HFF-Myc (cell line): ENCODE measurements at regions not wholly inside any gene's neighbourhood (a gene's known extent, or its start where the extent isn't known, plus 50 kb on each side); places are given as distances from the start of the nearest gene placed in this dataset.

Experiments
- DNase-seq: peaks from one replicate; pipeline ENCODE4 v3.0.0-alpha.2; 2011; ENCODE audit warnings: low read depth; ENCODE audit errors: extremely low read depth
- H3K4me3 ChIP-seq: replicated peaks from 2 replicates; pipeline ENCODE4 v1.5.1; 2011; ENCODE audit warnings: low read depth, mild to moderate bottlenecking, control low read depth, low read length
- TF ChIP-seq, protein P1 (sequence below): IDR thresholded peaks from 2 replicates; pipeline ENCODE4 v1.5.1; 2012; ENCODE audit warnings: mild to moderate bottlenecking, low read depth, low read length, control low read depth; ENCODE audit errors: missing control alignments

DNA sequence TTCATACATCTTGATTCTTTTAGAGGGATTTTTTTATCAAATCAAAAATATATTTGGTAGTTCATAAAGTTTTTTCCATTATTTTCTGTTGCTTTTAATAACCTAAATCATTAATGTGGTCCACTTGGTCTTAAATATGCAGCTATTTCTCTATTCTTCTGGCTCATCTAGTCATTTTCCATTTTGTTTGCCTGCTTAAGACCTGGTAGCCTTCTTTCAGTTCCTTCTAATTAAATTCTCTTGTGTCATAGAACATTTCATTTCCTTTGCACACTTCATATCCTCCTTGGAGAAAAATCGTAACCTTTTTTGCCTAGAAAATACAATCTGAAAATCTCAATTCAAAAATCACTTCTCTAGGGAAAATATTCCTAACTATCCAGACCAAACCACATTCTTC lies 387.0 kb downstream of the LRFN5 start:
- no peak for DNase-seq
- TF ChIP-seq, protein P1, sequence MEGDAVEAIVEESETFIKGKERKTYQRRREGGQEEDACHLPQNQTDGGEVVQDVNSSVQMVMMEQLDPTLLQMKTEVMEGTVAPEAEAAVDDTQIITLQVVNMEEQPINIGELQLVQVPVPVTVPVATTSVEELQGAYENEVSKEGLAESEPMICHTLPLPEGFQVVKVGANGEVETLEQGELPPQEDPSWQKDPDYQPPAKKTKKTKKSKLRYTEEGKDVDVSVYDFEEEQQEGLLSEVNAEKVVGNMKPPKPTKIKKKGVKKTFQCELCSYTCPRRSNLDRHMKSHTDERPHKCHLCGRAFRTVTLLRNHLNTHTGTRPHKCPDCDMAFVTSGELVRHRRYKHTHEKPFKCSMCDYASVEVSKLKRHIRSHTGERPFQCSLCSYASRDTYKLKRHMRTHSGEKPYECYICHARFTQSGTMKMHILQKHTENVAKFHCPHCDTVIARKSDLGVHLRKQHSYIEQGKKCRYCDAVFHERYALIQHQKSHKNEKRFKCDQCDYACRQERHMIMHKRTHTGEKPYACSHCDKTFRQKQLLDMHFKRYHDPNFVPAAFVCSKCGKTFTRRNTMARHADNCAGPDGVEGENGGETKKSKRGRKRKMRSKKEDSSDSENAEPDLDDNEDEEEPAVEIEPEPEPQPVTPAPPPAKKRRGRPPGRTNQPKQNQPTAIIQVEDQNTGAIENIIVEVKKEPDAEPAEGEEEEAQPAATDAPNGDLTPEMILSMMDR, result no peak

DNA sequence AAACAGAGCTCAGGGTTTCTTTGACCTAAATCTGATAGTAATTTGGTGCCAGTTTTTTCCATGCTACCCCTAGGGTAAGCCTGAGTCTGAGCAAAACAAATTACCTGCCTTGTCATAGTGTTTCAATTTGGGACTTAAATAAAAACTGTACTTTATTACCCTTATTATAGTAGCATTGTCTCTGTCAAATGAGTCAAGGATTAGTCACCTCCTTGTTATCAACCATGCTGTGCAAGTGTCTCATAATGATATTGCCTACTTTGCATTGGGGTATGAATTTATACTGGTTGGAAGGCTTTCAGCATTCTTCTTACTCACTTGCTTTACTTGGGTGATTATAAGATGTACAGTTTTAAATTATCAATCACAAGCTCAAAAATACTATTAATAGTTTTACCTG lies 380.0 kb downstream of the LRFN5 start:
- no peak for DNase-seq
- TF ChIP-seq, protein P1, result no peak

More for the DNA sequence above, 387.0 kb downstream of the LRFN5 start:
- no peak overlapping the region for H3K4me3 ChIP-seq

DNA sequence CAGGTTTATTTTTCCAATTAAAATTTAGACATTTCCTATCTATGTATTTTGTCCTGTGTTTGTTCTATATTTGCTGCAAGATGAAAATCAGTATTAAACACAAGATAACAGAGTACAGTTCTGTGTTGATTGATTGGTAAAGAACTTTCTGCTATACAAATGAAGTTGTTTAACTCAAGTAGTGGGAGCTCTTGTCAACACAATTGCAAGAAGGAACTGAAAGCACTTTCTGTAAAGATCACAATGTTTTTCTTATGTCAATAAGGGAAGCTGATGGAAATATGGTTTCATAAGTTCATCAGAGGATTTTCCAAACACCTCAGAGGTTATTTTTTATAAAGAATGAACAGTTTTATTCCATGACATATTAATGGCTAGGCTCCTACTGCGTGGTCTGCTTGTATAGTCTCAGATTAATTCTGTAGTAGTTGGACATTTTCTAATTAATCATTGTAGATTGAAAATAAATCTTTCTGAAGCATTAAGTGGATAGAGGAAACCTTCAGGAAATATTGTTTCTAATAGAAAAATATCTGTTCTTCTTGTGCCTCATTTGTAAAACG lies 379.5 kb downstream of the LRFN5 start:
- H3K4me3 ChIP-seq, result no peak overlapping the region
- DNase-seq, result no peak
- TF ChIP-seq, protein P1, result no peak

More for the DNA sequence above, 380.0 kb downstream of the LRFN5 start:
- H3K4me3 ChIP-seq, result no peak overlapping the region

DNA sequence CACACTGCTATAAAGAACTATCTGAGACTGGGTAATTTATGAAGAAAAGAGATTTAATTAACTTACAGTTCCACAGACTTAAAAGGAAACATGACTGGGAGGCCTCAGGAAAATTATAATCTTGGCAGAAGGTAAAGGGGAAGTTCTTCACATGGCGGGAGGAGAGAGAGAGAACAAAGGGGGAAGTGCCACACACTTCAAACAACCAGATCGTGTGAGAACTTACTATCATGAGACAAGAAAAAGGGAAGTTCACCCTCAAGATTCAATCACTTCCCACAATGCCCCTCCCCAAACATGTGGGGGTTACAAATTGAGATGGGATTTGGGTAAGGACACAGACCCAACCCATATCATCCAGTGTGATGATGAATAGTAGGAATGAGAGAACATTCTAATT lies 366.5 kb downstream of the LRFN5 start:
- no peak overlapping the region for H3K4me3 ChIP-seq
- TF ChIP-seq, protein P1, result no peak
- no peak for DNase-seq

- DNase-seq, result no peak
- H3K4me3 ChIP-seq, result no peak overlapping the region
- TF ChIP-seq, protein P1, result no peak
Observed at GRCh38 chr14:41972531-41972930, 365.9 kb downstream of the LRFN5 start.

GRCh38 chr14:41960281-41960680 lies 353.6 kb downstream of the LRFN5 start:
- no peak for DNase-seq
- TF ChIP-seq, protein P1, result no peak
- H3K4me3 ChIP-seq, result no peak overlapping the region

GRCh38 chr14:41957459-41957858 lies 350.8 kb downstream of the LRFN5 start:
- H3K4me3 ChIP-seq, result no peak overlapping the region
- no peak for DNase-seq
- TF ChIP-seq, protein P1, result no peak
